PC-3 (cell line): ENCODE measurements at regions not wholly inside any gene's neighbourhood (a gene's known extent, or its start where the extent isn't known, plus 50 kb on each side); places are given as distances from the start of the nearest gene placed in this dataset.

Experiments used
- ATAC-seq: fragments of 200-7000 bp; cut with Tn5 transposase; 2 replicates; pipeline ENCODE4 v1.9.1; 2020; ENCODE audit warnings: mild to moderate bottlenecking, moderate library complexity
- BruUV-seq: library from RNA; stranded (reverse); fragments of 400-500 nt; replicated peaks from 2 replicates; lab custom pipeline; 2021; lab: Mats Ljungman, UMichigan
- CTCF ChIA-PET: fragments of 300-600 bp; sonication (Branson Sonifier 250); formaldehyde crosslinking; loops from one replicate; lab custom pipeline; 2022; ENCODE audit warnings: antibody characterized with exemption; lab: Charles Lee
- POLR2A ChIA-PET: fragments of 300-600 bp; sonication (Branson Sonifier 250); formaldehyde crosslinking; loops from one replicate; lab custom pipeline; 2022; ENCODE audit warnings: antibody characterized with exemption; ENCODE audit not compliant: unreplicated experiment; lab: Charles Lee
- DNase-seq: peaks from one replicate; pipeline ENCODE4 v3.0.0-alpha.2; 2015
- H2AFZ ChIP-seq: fragments of 300-600 bp; sonication (generic); 2 replicates; pipeline ENCODE4 v1.6.0; 2016; ENCODE audit warnings: antibody characterized with exemption, low read length
- H3F3A ChIP-seq: fragments of 300-600 bp; sonication (generic); one replicate; pipeline ENCODE4 v1.6.0; 2017; ENCODE audit warnings: antibody characterized with exemption, low read length, control low read depth, mild to moderate bottlenecking; ENCODE audit not compliant: unreplicated experiment
- H3K27ac ChIP-seq: fragments of 300-600 bp; sonication (generic); 2 replicates; pipeline ENCODE4 v1.5.1; 2016; ENCODE audit warnings: mild to moderate bottlenecking, low read length
- H3K27me3 ChIP-seq: fragments of 300-600 bp; sonication (generic); 2 replicates; pipeline ENCODE4 v1.6.1; 2016; ENCODE audit warnings: low read length, mixed read lengths
- H3K36me3 ChIP-seq: fragments of 300-600 bp; sonication (generic); 2 replicates; pipeline ENCODE4 v1.6.1; 2016; ENCODE audit warnings: low read depth, mixed run types, low read length, mixed read lengths
- H3K4me1 ChIP-seq: fragments of 300-600 bp; sonication (generic); 2 replicates; pipeline ENCODE4 v1.5.1; 2016; ENCODE audit warnings: low read length; ENCODE audit not compliant: insufficient read depth
- H3K4me2 ChIP-seq: fragments of 300-600 bp; sonication (generic); 2 replicates; pipeline ENCODE4 v1.6.0; 2016; ENCODE audit warnings: low read length
- H3K4me3 ChIP-seq: fragments of 300-600 bp; sonication (generic); 2 replicates; pipeline ENCODE4 v1.5.1; 2016; ENCODE audit warnings: mild to moderate bottlenecking, low read length, mixed read lengths
- H3K79me2 ChIP-seq: fragments of 300-600 bp; sonication (generic); 2 replicates; pipeline ENCODE4 v1.6.1; 2017; ENCODE audit warnings: low read length, mixed read lengths
- H3K9ac ChIP-seq: fragments of 300-600 bp; sonication (generic); 2 replicates; pipeline ENCODE4 v1.6.0; 2016; ENCODE audit warnings: mild to moderate bottlenecking, low read length
- H3K9me2 ChIP-seq: fragments of 300-600 bp; sonication (generic); replicated peaks from 2 replicates; pipeline ENCODE4 v1.6.1; 2016; ENCODE audit warnings: mixed run types, low read length, mixed read lengths
- H3K9me3 ChIP-seq: fragments of 300-600 bp; sonication (generic); 2 replicates; pipeline ENCODE4 v1.6.1; 2016; ENCODE audit warnings: low read length, mixed read lengths
- H4K20me1 ChIP-seq: fragments of 300-600 bp; sonication (generic); 2 replicates; pipeline ENCODE4 v1.6.1; 2016; ENCODE audit warnings: low read length, mixed read lengths
- EZH2 ChIP-seq: fragments of 300-600 bp; sonication (generic); IDR thresholded peaks from one replicate; pipeline ENCODE4 v1.6.1; 2017; ENCODE audit warnings: antibody characterized with exemption, mild to moderate bottlenecking, low read length; ENCODE audit not compliant: unreplicated experiment
- EZH2phosphoT487 ChIP-seq: fragments of 300-600 bp; sonication (generic); IDR thresholded peaks from 2 replicates; pipeline ENCODE4 v1.6.1; 2018; ENCODE audit warnings: mild to moderate bottlenecking, antibody characterized with exemption, low read length, borderline replicate concordance
- intact Hi-C: fragments of 100-400 bp; cut with micrococcal nuclease; formaldehyde crosslinking; loops from 2 replicates; pipeline ENCODE4 v1.9.0; 2023
- TF ChIP-seq, protein P1 (sequence below): fragments of 300-600 bp; sonication (generic); conservative IDR thresholded peaks from 2 replicates; pipeline ENCODE4 v1.5.1; 2017; ENCODE audit warnings: antibody characterized with exemption, low read depth, mild to moderate bottlenecking, low read length

DNA sequence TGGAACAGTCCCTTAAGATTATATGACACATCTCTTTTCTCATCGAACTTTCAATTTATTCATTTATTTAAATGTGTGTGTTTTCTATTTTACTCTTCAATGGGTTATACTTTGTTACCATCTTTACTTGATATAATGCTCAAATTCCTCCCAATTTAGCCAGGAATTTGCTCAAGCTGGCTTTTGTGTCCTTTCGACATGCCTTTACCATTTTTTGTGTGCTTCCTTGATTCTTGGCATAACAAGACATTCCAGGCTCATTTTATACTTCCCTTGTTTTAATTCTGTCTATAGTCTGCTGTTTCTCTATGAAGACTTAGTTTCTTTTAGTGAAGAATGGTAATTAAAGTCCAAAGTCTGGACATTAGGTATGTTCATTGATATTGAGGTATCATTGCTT lies 315.8 kb downstream of the AEBP2 start:
- Histone ChIP-seq H3F3A (no peaks in the 10 kb centered on the region), H4K20me1 (no peaks in the 10 kb centered on the region), H3K9ac (no peak overlapping the region), H3K36me3 (no peaks in the 10 kb centered on the region), H3K4me1 (peaks cover 9% of the 10 kb centered on the region), H3K9me3 (no peaks in the 10 kb centered on the region), H3K79me2 (no peaks in the 10 kb centered on the region), H3K4me3 (no peak overlapping the region), H3K9me2 (no peaks in the 10 kb centered on the region), H3K27me3 (no peaks in the 10 kb centered on the region), H3K27ac (no peak overlapping the region), H2AFZ (no peak overlapping the region), H3K4me2 (no peak overlapping the region)
- POLR2A ChIA-PET, result no interaction called here
- TF ChIP-seq EZH2phosphoT487 (no peak), EZH2 (no peak)
- TF ChIP-seq, protein P1, sequence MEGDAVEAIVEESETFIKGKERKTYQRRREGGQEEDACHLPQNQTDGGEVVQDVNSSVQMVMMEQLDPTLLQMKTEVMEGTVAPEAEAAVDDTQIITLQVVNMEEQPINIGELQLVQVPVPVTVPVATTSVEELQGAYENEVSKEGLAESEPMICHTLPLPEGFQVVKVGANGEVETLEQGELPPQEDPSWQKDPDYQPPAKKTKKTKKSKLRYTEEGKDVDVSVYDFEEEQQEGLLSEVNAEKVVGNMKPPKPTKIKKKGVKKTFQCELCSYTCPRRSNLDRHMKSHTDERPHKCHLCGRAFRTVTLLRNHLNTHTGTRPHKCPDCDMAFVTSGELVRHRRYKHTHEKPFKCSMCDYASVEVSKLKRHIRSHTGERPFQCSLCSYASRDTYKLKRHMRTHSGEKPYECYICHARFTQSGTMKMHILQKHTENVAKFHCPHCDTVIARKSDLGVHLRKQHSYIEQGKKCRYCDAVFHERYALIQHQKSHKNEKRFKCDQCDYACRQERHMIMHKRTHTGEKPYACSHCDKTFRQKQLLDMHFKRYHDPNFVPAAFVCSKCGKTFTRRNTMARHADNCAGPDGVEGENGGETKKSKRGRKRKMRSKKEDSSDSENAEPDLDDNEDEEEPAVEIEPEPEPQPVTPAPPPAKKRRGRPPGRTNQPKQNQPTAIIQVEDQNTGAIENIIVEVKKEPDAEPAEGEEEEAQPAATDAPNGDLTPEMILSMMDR, result no peak
- no peak for DNase-seq
- BruUV-seq, result no TSS peak
- CTCF ChIA-PET, result no interaction called here
- intact Hi-C loops, result loop anchor here (5.0 kb wide), 1 partner anchor 622 kb away; no protein-coding TSS in a partner anchor
- no peak for ATAC-seq

DNA sequence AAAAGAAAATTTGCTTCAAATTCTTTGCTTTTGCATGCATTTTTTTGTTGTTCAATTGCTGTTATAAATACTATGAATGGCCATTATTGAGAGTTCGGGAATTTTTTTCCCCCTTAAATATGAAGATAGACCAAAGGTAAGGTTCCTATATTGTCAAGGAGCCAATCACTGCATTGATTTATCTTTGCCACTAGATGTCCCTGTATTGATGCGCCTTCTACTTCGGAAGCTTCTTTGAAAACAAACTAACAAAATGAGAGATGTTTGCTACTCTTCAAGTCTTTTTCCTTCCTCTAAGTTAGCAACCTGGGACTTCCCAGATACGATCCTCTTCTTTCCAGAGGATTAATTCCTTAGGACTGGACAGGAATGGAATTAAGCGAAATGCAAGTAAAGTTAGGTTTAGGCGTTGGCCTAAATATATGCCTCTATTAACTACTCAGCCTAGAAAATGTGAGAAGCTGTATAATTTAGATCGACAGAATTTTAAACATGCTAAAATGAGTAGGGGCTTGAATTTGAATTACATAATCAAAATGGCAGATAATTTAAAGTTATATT lies 318.1 kb downstream of the AEBP2 start:
- peaks cover 9% of the 10 kb centered on the region for H3K4me1 ChIP-seq
- H3K4me3 ChIP-seq, result no peak overlapping the region
- POLR2A ChIA-PET, result no interaction called here
- intact Hi-C loops, result loop anchor here (1.0 to 5.0 kb wide), 2 partner anchors 136 to 620 kb away; no protein-coding TSS in a partner anchor
- DNase-seq (peak; percentile 49), ATAC-seq (no peak)
- no peaks in the 10 kb centered on the region for H3K27me3 ChIP-seq
- H3K9ac ChIP-seq, result no peak overlapping the region
- no peak overlapping the region for H3K4me2 ChIP-seq
- BruUV-seq, result no TSS peak
- no peaks in the 10 kb centered on the region for H3K9me3 ChIP-seq
- no peaks in the 10 kb centered on the region for H3K9me2 ChIP-seq
- CTCF ChIA-PET, result no interaction called here
- no peaks in the 10 kb centered on the region for H4K20me1 ChIP-seq
- H3K79me2 ChIP-seq, result no peaks in the 10 kb centered on the region
- H3K27ac ChIP-seq, result no peak overlapping the region
- H3K36me3 ChIP-seq, result no peaks in the 10 kb centered on the region
- TF ChIP-seq, protein P1, result peak; percentile 71
- TF ChIP-seq EZH2phosphoT487 (no peak), EZH2 (no peak)
- no peaks in the 10 kb centered on the region for H3F3A ChIP-seq
- H2AFZ ChIP-seq, result 0 out of 2 replicates have a peak overlapping the region, but pooled peaks have one; percentile 19

DNA sequence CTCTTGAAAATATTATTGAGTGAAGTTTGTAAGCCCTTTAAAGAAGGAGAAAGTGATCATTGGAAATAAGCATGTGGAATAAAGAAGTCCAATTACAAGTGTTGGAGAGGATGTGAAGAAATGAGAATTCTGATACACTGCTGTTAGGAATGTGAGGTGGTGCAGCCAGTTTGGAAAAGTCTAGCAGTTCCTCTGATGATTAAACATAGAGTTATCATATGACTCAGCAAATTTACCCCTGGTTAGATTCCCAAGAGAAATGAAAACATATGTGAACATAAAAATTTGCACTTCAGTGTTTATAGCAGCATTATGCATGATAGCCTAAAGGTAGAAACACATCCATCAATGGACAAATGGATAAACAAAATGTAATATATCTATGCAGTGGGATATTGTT lies 319.9 kb downstream of the AEBP2 start:
- DNase-seq (peak; percentile 44), ATAC-seq (no peak)
- no peaks in the 10 kb centered on the region for H3K79me2 ChIP-seq
- no peaks in the 10 kb centered on the region for H3K9me3 ChIP-seq
- intact Hi-C loops, result loop anchor here (5.0 kb wide), 1 partner anchor 618 kb away; no protein-coding TSS in a partner anchor
- no peak overlapping the region for H3K4me3 ChIP-seq
- H3K36me3 ChIP-seq, result no peaks in the 10 kb centered on the region
- no peaks in the 10 kb centered on the region for H4K20me1 ChIP-seq
- H3K9ac ChIP-seq, result no peak overlapping the region
- no TSS peak for BruUV-seq
- no peak overlapping the region for H2AFZ ChIP-seq
- 0 out of 2 replicates have a peak overlapping the region, but pooled peaks have one; percentile 7 for H3K4me2 ChIP-seq
- no peaks in the 10 kb centered on the region for H3K9me2 ChIP-seq
- no peaks in the 10 kb centered on the region for H3K27me3 ChIP-seq
- CTCF ChIA-PET, result no interaction called here
- H3K27ac ChIP-seq, result no peak overlapping the region
- no peaks in the 10 kb centered on the region for H3F3A ChIP-seq
- POLR2A ChIA-PET, result no interaction called here
- TF ChIP-seq, protein P1, result no peak
- no peak for TF ChIP-seq EZH2phosphoT487
- TF ChIP-seq EZH2, result no peak
- peaks cover 9% of the 10 kb centered on the region for H3K4me1 ChIP-seq
